Cardiac fibroblast (primary cell): ENCODE measurements at regions not wholly inside any gene's neighbourhood (a gene's known extent, or its start where the extent isn't known, plus 50 kb on each side); places are given as distances from the start of the nearest gene placed in this dataset.

Experiments used
- DNase-seq, 2 donors: peaks; one replicate each; pipeline versions ENCODE4 v3.0.0 to v3.0.0-alpha.2; 2010; ENCODE audit warnings: low read depth in 2 of 2
- H3K4me3 ChIP-seq, 2 donors: replicated peaks in 1 of 2; 1 replicate in 1 of 2; 2 replicates in 1 of 2; pipeline ENCODE4 v1.5.1; 2011; ENCODE audit warnings: low read depth in 2 of 2, low read length in 2 of 2, mild to moderate bottlenecking in 2 of 2, moderate library complexity in 1 of 2
- TF ChIP-seq, protein P1 (sequence below): IDR thresholded peaks from one replicate; pipeline ENCODE4 v1.5.1; 2011; ENCODE audit warnings: low read depth, mild to moderate bottlenecking, low read length, inconsistent platforms

DNA sequence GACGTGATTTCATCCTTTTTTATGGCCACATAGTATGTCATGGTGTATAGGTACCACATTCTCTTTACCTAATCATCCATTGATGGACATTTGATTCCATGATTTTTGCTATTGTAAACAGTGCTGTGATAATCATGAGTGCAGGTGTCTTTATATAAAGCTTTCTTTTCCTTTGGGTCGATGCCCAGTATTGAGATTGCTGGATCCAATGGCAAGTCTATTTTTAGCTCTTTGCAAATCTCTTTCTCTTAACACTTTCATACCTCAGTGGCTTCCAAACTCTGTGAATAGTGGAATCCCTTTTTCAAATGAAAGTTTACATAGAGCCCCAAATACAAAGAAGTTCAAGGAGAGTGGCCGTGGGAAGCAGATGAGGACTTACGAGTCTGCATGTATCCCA is 105.8 kb upstream of the SPTLC3 start:
- no peak for DNase-seq
- TF ChIP-seq, protein P1, sequence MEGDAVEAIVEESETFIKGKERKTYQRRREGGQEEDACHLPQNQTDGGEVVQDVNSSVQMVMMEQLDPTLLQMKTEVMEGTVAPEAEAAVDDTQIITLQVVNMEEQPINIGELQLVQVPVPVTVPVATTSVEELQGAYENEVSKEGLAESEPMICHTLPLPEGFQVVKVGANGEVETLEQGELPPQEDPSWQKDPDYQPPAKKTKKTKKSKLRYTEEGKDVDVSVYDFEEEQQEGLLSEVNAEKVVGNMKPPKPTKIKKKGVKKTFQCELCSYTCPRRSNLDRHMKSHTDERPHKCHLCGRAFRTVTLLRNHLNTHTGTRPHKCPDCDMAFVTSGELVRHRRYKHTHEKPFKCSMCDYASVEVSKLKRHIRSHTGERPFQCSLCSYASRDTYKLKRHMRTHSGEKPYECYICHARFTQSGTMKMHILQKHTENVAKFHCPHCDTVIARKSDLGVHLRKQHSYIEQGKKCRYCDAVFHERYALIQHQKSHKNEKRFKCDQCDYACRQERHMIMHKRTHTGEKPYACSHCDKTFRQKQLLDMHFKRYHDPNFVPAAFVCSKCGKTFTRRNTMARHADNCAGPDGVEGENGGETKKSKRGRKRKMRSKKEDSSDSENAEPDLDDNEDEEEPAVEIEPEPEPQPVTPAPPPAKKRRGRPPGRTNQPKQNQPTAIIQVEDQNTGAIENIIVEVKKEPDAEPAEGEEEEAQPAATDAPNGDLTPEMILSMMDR, result no peak

GRCh38 chr20:12906361-12906760 is 102.4 kb upstream of the SPTLC3 start:
- H3K4me3 ChIP-seq, result no peak overlapping the region
- TF ChIP-seq, protein P1, result no peak

More for the DNA sequence above, 105.8 kb upstream of the SPTLC3 start:
- no peak overlapping the region for H3K4me3 ChIP-seq

GRCh38 chr20:12911372-12911771 is 97.4 kb upstream of the SPTLC3 start:
- no peak for DNase-seq
- TF ChIP-seq, protein P1, result no peak
- H3K4me3 ChIP-seq, result no peak overlapping the region

More at GRCh38 chr20:12906361-12906760, 102.4 kb upstream of the SPTLC3 start:
- DNase-seq, result no peak

- no peak for DNase-seq
- TF ChIP-seq, protein P1, result no peak
These were observed 94.9 kb upstream of the SPTLC3 start for GRCh38 chr20:12913781-12914443.

DNA sequence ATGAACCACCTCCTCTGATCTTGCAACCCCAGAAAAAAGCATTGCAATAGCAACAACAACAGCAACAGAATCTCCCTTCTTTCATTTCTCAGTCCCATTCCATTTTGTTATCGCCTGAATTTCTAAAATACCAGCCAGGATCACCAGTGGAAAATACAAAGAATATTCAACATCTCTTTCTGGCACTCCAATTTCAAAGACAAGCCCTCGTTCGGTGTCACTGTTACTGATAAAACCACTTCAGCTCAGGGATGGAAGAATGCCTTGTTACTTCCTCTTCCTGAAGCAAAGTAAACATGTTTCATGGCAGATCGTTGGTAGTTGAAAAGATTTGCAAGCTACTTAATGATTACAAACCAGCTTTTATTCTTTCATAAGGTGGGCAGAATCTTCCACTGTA is 94.0 kb upstream of the SPTLC3 start:
- TF ChIP-seq, protein P1, result no peak
- no peak overlapping the region for H3K4me3 ChIP-seq
- DNase-seq, result no peak

More at GRCh38 chr20:12913781-12914443, 94.9 kb upstream of the SPTLC3 start:
- H3K4me3 ChIP-seq, result no peak overlapping the region

DNA sequence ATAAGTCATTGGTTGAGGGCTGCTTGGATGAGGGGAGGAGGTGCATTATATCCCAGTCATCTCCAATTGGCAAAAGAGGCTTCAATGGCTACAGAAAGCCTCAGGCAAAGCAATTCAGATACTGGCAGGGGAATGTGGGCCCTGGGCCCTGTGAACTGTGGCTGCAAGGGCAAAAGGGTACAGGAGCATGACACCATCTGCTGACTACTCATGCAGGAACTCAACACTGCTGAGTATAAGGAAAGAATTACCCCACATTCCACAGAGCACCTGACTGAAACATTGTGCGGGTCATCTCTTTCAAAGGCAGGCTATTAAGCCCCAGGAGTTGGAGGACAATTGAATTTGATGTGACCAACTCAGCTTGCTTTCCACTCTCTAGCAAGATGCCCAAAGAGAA is 92.1 kb upstream of the SPTLC3 start:
- H3K4me3 ChIP-seq, result no peak overlapping the region
- DNase-seq, result no peak
- TF ChIP-seq, protein P1, result no peak

- no peak for DNase-seq
- H3K4me3 ChIP-seq, result no peak overlapping the region
- TF ChIP-seq, protein P1, result no peak
These were observed 84.6 kb upstream of the SPTLC3 start for GRCh38 chr20:12924126-12924525.
